Peyer's patch (tissue), 4 donors: ENCODE measurements at regions not wholly inside any gene's neighbourhood (a gene's known extent, or its start where the extent isn't known, plus 50 kb on each side); places are given as distances from the start of the nearest gene placed in this dataset.
"Not testable (repeated sequence)": the region's sequence is repeated elsewhere in the genome, so short reads cannot be mapped to it uniquely, and the experiment has no call there.

Experiments used
- DNase-seq, 3 donors: peaks; one replicate each; pipeline ENCODE4 v3.0.0-alpha.2; 2017 to 2019
- H3K27ac ChIP-seq, 4 donors: fragments of 200-600 bp; sonication (generic); one replicate each; pipeline ENCODE4 v1.5.1; 2016 to 2019
- H3K27me3 ChIP-seq, 2 donors: fragments of 200-600 bp; sonication (generic); one replicate each; pipeline ENCODE4 v1.5.1; 2019
- H3K36me3 ChIP-seq, 3 donors: fragments of 200-600 bp; sonication (generic); one replicate each; pipeline ENCODE4 v1.5.1; 2016 to 2019
- H3K4me1 ChIP-seq, 4 donors: fragments of 200-600 bp; sonication (generic); one replicate each; pipeline ENCODE4 v1.5.1; 2016 to 2019
- H3K4me3 ChIP-seq, 4 donors: fragments of 200-600 bp; sonication (generic); 1 replicate in 3 of 4; 2 replicates in 1 of 4; pipeline ENCODE4 v1.5.1; 2016 to 2019; ENCODE audit warnings: mild to moderate bottlenecking in 1 of 4
- H3K9me3 ChIP-seq, 4 donors: fragments of 200-600 bp; sonication (generic); one replicate each; pipeline ENCODE4 v1.5.1; 2016 to 2019; ENCODE audit warnings: mild to moderate bottlenecking in 1 of 4
- POLR2A ChIP-seq, 2 donors: fragments of 450-650 bp; IDR thresholded peaks; one replicate each; pipeline ENCODE4 v1.5.1; 2017; ENCODE audit warnings: antibody characterized with exemption in 2 of 2, mild to moderate bottlenecking in 2 of 2, moderate library complexity in 2 of 2
- TF ChIP-seq, protein P1 (sequence below), 6 experiments: fragments of 450-650 bp in 4 of 6; fragments of 200-600 bp in 2 of 6; sonication (generic) in 1 of 6; IDR thresholded peaks; one replicate each; pipeline ENCODE4 v1.5.1; 2017 to 2019; ENCODE audit warnings: antibody characterized with exemption in 6 of 6, mild to moderate bottlenecking in 3 of 6, moderate library complexity in 1 of 6

GRCh38 chr5:42306287-42306686, 117.0 kb upstream of the GHR start:
- no peak overlapping the region for H3K4me3 ChIP-seq
- no peaks in the 10 kb centered on the region for H3K4me1 ChIP-seq
- no peak overlapping the region for H3K27ac ChIP-seq
- no peaks in the 10 kb centered on the region for H3K9me3 ChIP-seq
- DNase-seq, result no peak
- H3K36me3 ChIP-seq, result no peaks in the 10 kb centered on the region
- H3K27me3 ChIP-seq, result no peaks in the 10 kb centered on the region
- no peak for TF ChIP-seq POLR2A (IDR thresholded peaks at IDR 0.05)
- TF ChIP-seq, protein P1, sequence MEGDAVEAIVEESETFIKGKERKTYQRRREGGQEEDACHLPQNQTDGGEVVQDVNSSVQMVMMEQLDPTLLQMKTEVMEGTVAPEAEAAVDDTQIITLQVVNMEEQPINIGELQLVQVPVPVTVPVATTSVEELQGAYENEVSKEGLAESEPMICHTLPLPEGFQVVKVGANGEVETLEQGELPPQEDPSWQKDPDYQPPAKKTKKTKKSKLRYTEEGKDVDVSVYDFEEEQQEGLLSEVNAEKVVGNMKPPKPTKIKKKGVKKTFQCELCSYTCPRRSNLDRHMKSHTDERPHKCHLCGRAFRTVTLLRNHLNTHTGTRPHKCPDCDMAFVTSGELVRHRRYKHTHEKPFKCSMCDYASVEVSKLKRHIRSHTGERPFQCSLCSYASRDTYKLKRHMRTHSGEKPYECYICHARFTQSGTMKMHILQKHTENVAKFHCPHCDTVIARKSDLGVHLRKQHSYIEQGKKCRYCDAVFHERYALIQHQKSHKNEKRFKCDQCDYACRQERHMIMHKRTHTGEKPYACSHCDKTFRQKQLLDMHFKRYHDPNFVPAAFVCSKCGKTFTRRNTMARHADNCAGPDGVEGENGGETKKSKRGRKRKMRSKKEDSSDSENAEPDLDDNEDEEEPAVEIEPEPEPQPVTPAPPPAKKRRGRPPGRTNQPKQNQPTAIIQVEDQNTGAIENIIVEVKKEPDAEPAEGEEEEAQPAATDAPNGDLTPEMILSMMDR (IDR thresholded peaks at IDR 0.05), result no peak

GRCh38 chr5:42309865-42310264, 113.4 kb upstream of the GHR start:
- Histone ChIP-seq H3K27me3 (no peaks in the 10 kb centered on the region), H3K4me1 (no peaks in the 10 kb centered on the region), H3K27ac (no peak overlapping the region), H3K4me3 (no peak overlapping the region), H3K9me3 (no peaks in the 10 kb centered on the region), H3K36me3 (no peaks in the 10 kb centered on the region)
- DNase-seq, result no peak
- TF ChIP-seq, protein P1 (IDR thresholded peaks at IDR 0.05), result no peak
- no peak for TF ChIP-seq POLR2A (IDR thresholded peaks at IDR 0.05)

DNA sequence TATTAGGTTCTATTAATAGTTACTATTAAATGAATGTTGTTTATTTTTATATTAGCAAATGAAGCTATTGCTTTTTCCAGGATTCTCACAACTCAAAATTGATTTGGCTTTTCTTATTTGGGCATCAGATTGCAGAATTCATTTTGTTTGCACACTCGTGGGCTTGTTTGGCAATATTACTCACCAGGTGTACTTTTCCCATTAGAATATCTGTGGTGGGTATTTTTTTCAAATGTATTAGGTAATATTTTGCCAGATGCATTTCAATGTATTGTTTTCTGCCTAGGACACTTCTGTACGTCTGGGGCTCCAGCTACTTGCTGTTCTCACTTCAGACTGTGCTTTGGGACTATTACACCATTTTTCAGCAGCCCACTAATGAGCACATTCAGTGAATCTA, 108.0 kb upstream of the GHR start:
- Histone ChIP-seq H3K27ac (no peak overlapping the region), H3K4me1 (no peaks in the 10 kb centered on the region)

DNA sequence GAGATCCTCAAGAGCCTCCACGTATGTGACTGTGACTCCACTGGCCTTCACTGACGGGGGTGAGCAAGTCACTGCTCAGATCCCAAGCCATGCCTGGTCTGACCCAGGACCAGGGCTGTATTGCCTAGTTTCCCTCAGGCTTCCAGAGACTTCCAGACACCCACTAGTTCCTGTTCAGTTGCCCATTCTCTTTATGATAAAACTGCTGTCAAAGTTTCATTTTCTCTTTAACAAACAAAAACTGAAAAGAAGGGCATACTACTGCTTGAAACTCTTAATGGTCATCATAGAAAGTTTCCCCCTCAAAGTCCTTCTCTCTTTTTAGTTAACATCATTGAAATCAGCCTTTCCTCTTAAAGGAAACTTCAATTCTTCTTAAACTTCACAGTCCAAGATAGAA, 105.7 kb upstream of the GHR start:
- no peak overlapping the region for H3K4me3 ChIP-seq
- TF ChIP-seq, protein P1 (IDR thresholded peaks at IDR 0.05), result no peak
- no peak for TF ChIP-seq POLR2A (IDR thresholded peaks at IDR 0.05)

More for the DNA sequence above, 108.0 kb upstream of the GHR start:
- no peaks in the 10 kb centered on the region for H3K36me3 ChIP-seq
- peaks cover 0 to 12% (median 3%) of the 10 kb centered on the region in 4 donors for H3K9me3 ChIP-seq
- no peaks in the 10 kb centered on the region for H3K27me3 ChIP-seq
- DNase-seq, result no peak
- TF ChIP-seq, protein P1 (IDR thresholded peaks at IDR 0.05), result no peak
- no peak for TF ChIP-seq POLR2A (IDR thresholded peaks at IDR 0.05)
- no peak overlapping the region for H3K4me3 ChIP-seq

GRCh38 chr5:42319546-42319945, 103.7 kb upstream of the GHR start:
- H3K4me1 ChIP-seq, H3K27me3 ChIP-seq, H3K36me3 ChIP-seq, DNase-seq, H3K4me3 ChIP-seq, H3K27ac ChIP-seq: not testable (repeated sequence)
- H3K9me3 ChIP-seq, result peaks cover 0 to 12% (median 3%) of the 10 kb centered on the region in 4 donors

More for the DNA sequence above, 105.7 kb upstream of the GHR start:
- Histone ChIP-seq H3K27me3 (no peaks in the 10 kb centered on the region), H3K36me3 (no peaks in the 10 kb centered on the region), H3K27ac (no peak overlapping the region), H3K9me3 (peaks cover 0 to 12% (median 3%) of the 10 kb centered on the region in 4 donors), H3K4me1 (no peaks in the 10 kb centered on the region)
- no peak for DNase-seq

- no peaks in the 10 kb centered on the region for H3K4me1 ChIP-seq
- no peak for DNase-seq
- no peak for TF ChIP-seq POLR2A (IDR thresholded peaks at IDR 0.05)
- TF ChIP-seq, protein P1 (IDR thresholded peaks at IDR 0.05), result no peak
- no peaks in the 10 kb centered on the region for H3K27me3 ChIP-seq
- no peaks in the 10 kb centered on the region for H3K36me3 ChIP-seq
- no peak overlapping the region for H3K4me3 ChIP-seq
- peaks cover 0 to 12% (median 3%) of the 10 kb centered on the region in 4 donors for H3K9me3 ChIP-seq
- no peak overlapping the region for H3K27ac ChIP-seq
These were observed 101.5 kb upstream of the GHR start for GRCh38 chr5:42321785-42322184.
